ENCODE measurements at regions not wholly inside any gene's neighbourhood (a gene's known extent, or its start where the extent isn't known, plus 50 kb on each side); places are given as distances from the start of the nearest gene placed in this dataset.

GRCh38 chr2:144711084-144711483, 191.2 kb upstream of the ZEB2 start:
- H3K4me1 ChIP-seq (ENCODE audit: insufficient read depth, poor library complexity, severe bottlenecking) = no peaks in the 10 kb centered on the region
- H3K36me3 ChIP-seq (ENCODE audit: low read depth) = no peaks in the 10 kb centered on the region
- H3K27me3 ChIP-seq (ENCODE audit: insufficient read depth, poor library complexity, severe bottlenecking) = no peaks in the 10 kb centered on the region
- no peak for TF ChIP-seq CTCF (IDR thresholded peaks at IDR 0.05; ENCODE audit: poor library complexity, severe bottlenecking)
- ATAC-seq (ENCODE audit: low read depth) (no peak), DNase-seq (ENCODE audit: low spot score) (no peak)
- no peak overlapping the region for H3K27ac ChIP-seq (ENCODE audit: poor library complexity, severe bottlenecking)
- H3K9me3 ChIP-seq (ENCODE audit: severe bottlenecking) = no peaks in the 10 kb centered on the region
- H3K4me3 ChIP-seq (ENCODE audit: severe bottlenecking) = no peak overlapping the region

GRCh38 chr2:144708626-144709025, 188.7 kb upstream of the ZEB2 start:
- no peak overlapping the region for H3K4me3 ChIP-seq (ENCODE audit: severe bottlenecking)
- no peak for TF ChIP-seq CTCF (IDR thresholded peaks at IDR 0.05; ENCODE audit: poor library complexity, severe bottlenecking)
- H3K27ac ChIP-seq (ENCODE audit: poor library complexity, severe bottlenecking) = no peak overlapping the region
- H3K27me3 ChIP-seq (ENCODE audit: insufficient read depth, poor library complexity, severe bottlenecking) = no peaks in the 10 kb centered on the region
- H3K4me1 ChIP-seq (ENCODE audit: insufficient read depth, poor library complexity, severe bottlenecking) = no peaks in the 10 kb centered on the region
- DNase-seq (ENCODE audit: low spot score) (no peak), ATAC-seq (ENCODE audit: low read depth) (no peak)
- H3K36me3 ChIP-seq (ENCODE audit: low read depth) = no peaks in the 10 kb centered on the region
- H3K9me3 ChIP-seq (ENCODE audit: severe bottlenecking) = no peaks in the 10 kb centered on the region

- no peak for DNase-seq (ENCODE audit: low spot score)
- H3K4me3 ChIP-seq (ENCODE audit: severe bottlenecking) = no peak overlapping the region
- no peak for TF ChIP-seq CTCF (IDR thresholded peaks at IDR 0.05; ENCODE audit: poor library complexity, severe bottlenecking)
- no peaks in the 10 kb centered on the region for H3K9me3 ChIP-seq (ENCODE audit: severe bottlenecking)
- ATAC-seq (ENCODE audit: low read depth) = no peak
- no peaks in the 10 kb centered on the region for H3K27me3 ChIP-seq (ENCODE audit: insufficient read depth, poor library complexity, severe bottlenecking)
- no peaks in the 10 kb centered on the region for H3K36me3 ChIP-seq (ENCODE audit: low read depth)
- no peaks in the 10 kb centered on the region for H3K4me1 ChIP-seq (ENCODE audit: insufficient read depth, poor library complexity, severe bottlenecking)
- no peak overlapping the region for H3K27ac ChIP-seq (ENCODE audit: poor library complexity, severe bottlenecking)
These were observed 187.9 kb upstream of the ZEB2 start for GRCh38 chr2:144707736-144708326.

GRCh38 chr2:144706647-144707046, 186.7 kb upstream of the ZEB2 start:
- Histone ChIP-seq H3K9me3 (ENCODE audit: severe bottlenecking) (no peaks in the 10 kb centered on the region), H3K36me3 (ENCODE audit: low read depth) (no peaks in the 10 kb centered on the region), H3K27me3 (ENCODE audit: insufficient read depth, poor library complexity, severe bottlenecking) (no peaks in the 10 kb centered on the region), H3K4me1 (ENCODE audit: insufficient read depth, poor library complexity, severe bottlenecking) (no peaks in the 10 kb centered on the region), H3K4me3 (ENCODE audit: severe bottlenecking) (no peak overlapping the region), H3K27ac (ENCODE audit: poor library complexity, severe bottlenecking) (no peak overlapping the region)
- TF ChIP-seq CTCF (IDR thresholded peaks at IDR 0.05; ENCODE audit: poor library complexity, severe bottlenecking) = no peak
- ATAC-seq (ENCODE audit: low read depth) (no peak), DNase-seq (ENCODE audit: low spot score) (no peak)

GRCh38 chr2:144705328-144706245, 185.7 kb upstream of the ZEB2 start:
- H3K27me3 ChIP-seq (ENCODE audit: insufficient read depth, poor library complexity, severe bottlenecking) = no peaks in the 10 kb centered on the region
- no peak overlapping the region for H3K4me3 ChIP-seq (ENCODE audit: severe bottlenecking)
- no peaks in the 10 kb centered on the region for H3K4me1 ChIP-seq (ENCODE audit: insufficient read depth, poor library complexity, severe bottlenecking)
- no peak for DNase-seq (ENCODE audit: low spot score)
- TF ChIP-seq CTCF (IDR thresholded peaks at IDR 0.05; ENCODE audit: poor library complexity, severe bottlenecking) = no peak
- no peak for ATAC-seq (ENCODE audit: low read depth)
- no peaks in the 10 kb centered on the region for H3K36me3 ChIP-seq (ENCODE audit: low read depth)
- H3K27ac ChIP-seq (ENCODE audit: poor library complexity, severe bottlenecking) = no peak overlapping the region
- no peaks in the 10 kb centered on the region for H3K9me3 ChIP-seq (ENCODE audit: severe bottlenecking)

All from RWPE2 (cell line).